WTC11 (cell line): ENCODE measurements at regions not wholly inside any gene's neighbourhood (a gene's known extent, or its start where the extent isn't known, plus 50 kb on each side); places are given as distances from the start of the nearest gene placed in this dataset.

Experiments
- ARID4B ChIP-seq: sonication (generic); formaldehyde crosslinking; IDR thresholded peaks from 2 replicates; pipeline ENCODE4 v1.8.0; 2023; ENCODE audit warnings: missing genetic modification reagents, mild to moderate bottlenecking, borderline replicate concordance
- SP1 ChIP-seq: sonication (generic); formaldehyde crosslinking; conservative IDR thresholded peaks from 2 replicates; pipeline ENCODE4 v1.8.1; 2022; ENCODE audit warnings: missing genetic modification reagents
- USF2 ChIP-seq: sonication (generic); formaldehyde crosslinking; IDR thresholded peaks from 2 replicates; pipeline ENCODE4 v1.8.1; 2023; ENCODE audit warnings: mild to moderate bottlenecking, missing genetic modification reagents, moderate library complexity
- ZNF416 ChIP-seq: fragments of 250-450 bp; sonication (Bioruptor Pico); IDR thresholded peaks from 2 replicates; pipeline ENCODE4 v1.9.0; 2021; ENCODE audit warnings: mild to moderate bottlenecking, inconsistent platforms
- TF ChIP-seq, protein P1 (sequence below): fragments of 200-600 bp; IDR thresholded peaks from 2 replicates; pipeline ENCODE4 v1.8.0; 2022; ENCODE audit warnings: antibody characterized with exemption

- TF ChIP-seq, protein P1, sequence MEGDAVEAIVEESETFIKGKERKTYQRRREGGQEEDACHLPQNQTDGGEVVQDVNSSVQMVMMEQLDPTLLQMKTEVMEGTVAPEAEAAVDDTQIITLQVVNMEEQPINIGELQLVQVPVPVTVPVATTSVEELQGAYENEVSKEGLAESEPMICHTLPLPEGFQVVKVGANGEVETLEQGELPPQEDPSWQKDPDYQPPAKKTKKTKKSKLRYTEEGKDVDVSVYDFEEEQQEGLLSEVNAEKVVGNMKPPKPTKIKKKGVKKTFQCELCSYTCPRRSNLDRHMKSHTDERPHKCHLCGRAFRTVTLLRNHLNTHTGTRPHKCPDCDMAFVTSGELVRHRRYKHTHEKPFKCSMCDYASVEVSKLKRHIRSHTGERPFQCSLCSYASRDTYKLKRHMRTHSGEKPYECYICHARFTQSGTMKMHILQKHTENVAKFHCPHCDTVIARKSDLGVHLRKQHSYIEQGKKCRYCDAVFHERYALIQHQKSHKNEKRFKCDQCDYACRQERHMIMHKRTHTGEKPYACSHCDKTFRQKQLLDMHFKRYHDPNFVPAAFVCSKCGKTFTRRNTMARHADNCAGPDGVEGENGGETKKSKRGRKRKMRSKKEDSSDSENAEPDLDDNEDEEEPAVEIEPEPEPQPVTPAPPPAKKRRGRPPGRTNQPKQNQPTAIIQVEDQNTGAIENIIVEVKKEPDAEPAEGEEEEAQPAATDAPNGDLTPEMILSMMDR, result no peak
- TF ChIP-seq ARID4B (CRISPR knock-in tag) (no peak), SP1 (CRISPR knock-in tag) (no peak), ZNF416 (CRISPR knock-in tag) (no peak), USF2 (CRISPR knock-in tag) (no peak)
Measured at GRCh38 chrX:122788216-122788615, 395.9 kb upstream of the GRIA3 start.
